GM23248 (cell line): ENCODE measurements at regions not wholly inside any gene's neighbourhood (a gene's known extent, or its start where the extent isn't known, plus 50 kb on each side); places are given as distances from the start of the nearest gene placed in this dataset.

Experiments
- EZH2 ChIP-seq: fragments of 200-600 bp; sonication (generic); IDR thresholded peaks from 2 replicates; pipeline ENCODE4 v1.6.1; 2018; ENCODE audit warnings: antibody characterized with exemption, mild to moderate bottlenecking; ENCODE audit not compliant: insufficient read depth, poor library complexity, severe bottlenecking
- EZH2phosphoT487 ChIP-seq: fragments of 200-600 bp; sonication (generic); IDR thresholded peaks from 2 replicates; pipeline ENCODE4 v1.6.1; 2018; ENCODE audit warnings: antibody characterized with exemption, moderate library complexity, mild to moderate bottlenecking, low read depth; ENCODE audit not compliant: insufficient read depth

DNA sequence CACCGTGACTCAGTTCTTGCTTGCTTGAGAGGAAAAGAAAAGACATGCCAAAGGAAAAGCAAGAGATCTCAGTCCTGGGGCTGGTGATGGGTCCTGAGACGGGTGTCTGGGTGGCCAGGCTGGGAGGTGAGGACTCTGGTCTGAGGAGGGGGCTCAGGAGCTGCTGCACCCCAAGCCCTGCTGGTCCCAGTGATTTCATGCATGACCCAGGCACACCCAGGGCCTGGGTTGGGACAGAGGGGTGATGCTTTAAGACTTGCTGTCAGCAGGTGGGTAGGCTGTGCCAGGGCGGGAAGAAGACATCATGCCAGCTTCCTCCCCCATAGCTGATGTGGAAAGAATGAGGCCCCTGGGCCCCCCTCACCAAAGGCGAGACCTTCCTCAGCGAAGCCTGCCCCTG is 65.1 kb upstream of the PMEPA1 start:
- TF ChIP-seq EZH2phosphoT487 (no peak), EZH2 (no peak)
